ENCODE measurements at regions not wholly inside any gene's neighbourhood (a gene's known extent, or its start where the extent isn't known, plus 50 kb on each side); places are given as distances from the start of the nearest gene placed in this dataset.
A peak's percentile ranks its signal among the peaks of the same experiment; 100 is the strongest.

DNA sequence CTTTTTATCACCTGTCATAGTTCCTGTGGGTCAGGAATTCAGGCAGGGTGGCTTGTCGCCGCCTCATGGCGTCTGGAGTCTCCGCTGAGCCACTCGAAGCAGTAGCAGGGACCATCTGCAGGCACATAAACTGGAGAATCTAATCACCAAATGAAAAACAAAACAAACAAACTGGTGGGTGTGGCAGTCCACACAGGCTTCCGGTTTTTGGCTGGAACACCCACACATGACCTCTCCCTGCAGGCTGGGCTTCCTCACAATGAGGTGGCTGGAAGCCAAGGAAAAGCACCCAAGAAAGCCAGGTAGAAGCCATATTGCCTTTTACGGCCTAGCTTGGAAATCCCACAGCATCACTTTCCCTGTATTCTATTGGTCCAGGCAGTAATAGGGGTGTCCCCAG lies 197.0 kb downstream of the SYK start:
- TF ChIP-seq, protein P1, sequence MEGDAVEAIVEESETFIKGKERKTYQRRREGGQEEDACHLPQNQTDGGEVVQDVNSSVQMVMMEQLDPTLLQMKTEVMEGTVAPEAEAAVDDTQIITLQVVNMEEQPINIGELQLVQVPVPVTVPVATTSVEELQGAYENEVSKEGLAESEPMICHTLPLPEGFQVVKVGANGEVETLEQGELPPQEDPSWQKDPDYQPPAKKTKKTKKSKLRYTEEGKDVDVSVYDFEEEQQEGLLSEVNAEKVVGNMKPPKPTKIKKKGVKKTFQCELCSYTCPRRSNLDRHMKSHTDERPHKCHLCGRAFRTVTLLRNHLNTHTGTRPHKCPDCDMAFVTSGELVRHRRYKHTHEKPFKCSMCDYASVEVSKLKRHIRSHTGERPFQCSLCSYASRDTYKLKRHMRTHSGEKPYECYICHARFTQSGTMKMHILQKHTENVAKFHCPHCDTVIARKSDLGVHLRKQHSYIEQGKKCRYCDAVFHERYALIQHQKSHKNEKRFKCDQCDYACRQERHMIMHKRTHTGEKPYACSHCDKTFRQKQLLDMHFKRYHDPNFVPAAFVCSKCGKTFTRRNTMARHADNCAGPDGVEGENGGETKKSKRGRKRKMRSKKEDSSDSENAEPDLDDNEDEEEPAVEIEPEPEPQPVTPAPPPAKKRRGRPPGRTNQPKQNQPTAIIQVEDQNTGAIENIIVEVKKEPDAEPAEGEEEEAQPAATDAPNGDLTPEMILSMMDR (conservative IDR thresholded peaks at IDR 0.05; ENCODE audit: control insufficient read depth, insufficient read depth, low read depth, low read length): no peak
- no peak overlapping the region for H3K4me3 ChIP-seq (ENCODE audit: control insufficient read depth, low read depth, low read length)
- DNase-seq (ENCODE audit: low read depth): no peak

DNA sequence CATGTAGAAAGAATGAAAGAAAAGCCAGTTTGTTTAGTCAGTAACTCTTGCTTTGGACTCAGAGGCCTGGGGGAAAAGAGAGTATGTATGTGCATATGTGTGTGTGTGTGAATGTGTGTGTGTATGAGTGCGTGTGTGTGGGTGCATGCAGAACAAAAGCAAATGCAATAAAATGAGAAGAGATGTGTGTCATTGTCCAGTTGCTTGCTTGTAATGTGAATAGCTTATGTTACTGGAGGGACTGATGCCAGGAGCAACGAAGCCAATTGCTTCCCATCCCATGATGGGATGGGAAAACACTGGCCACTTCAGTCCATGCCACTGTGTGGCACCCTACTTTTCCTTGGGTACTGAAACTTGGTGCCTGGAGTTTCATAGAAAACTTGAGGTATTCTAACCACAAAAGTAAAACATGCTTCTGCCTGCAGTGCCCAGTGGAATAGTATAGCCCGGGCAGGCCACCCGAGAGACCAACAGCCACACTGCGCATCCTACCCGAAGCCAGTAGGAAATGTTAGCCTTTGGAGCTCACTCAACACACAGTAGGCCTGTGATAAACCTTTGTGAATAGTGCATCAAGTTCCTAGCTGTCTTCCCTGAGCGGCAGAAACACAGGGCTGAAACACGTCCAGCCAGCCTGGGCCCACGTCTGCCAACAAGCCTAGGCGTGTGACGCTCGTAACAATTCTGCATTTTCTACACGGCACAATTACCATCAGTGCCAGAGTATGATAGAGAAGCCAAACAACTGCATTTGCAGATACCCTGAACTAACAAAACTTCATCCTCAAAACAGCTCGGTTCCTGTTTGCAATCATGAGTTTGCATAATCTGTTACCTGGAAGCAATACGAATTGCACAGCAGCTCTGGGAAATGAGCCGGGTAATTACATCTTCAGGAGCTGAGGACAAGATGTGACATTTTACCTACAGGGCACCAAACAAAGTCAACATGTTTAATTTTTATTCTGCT lies 198.1 kb downstream of the SYK start:
- TF ChIP-seq, protein P1 (conservative IDR thresholded peaks at IDR 0.05; ENCODE audit: control insufficient read depth, insufficient read depth, low read depth, low read length): no peak
- H3K4me3 ChIP-seq (ENCODE audit: control insufficient read depth, low read depth, low read length): no peak overlapping the region
- DNase-seq (ENCODE audit: low read depth): peak; percentile 65

DNA sequence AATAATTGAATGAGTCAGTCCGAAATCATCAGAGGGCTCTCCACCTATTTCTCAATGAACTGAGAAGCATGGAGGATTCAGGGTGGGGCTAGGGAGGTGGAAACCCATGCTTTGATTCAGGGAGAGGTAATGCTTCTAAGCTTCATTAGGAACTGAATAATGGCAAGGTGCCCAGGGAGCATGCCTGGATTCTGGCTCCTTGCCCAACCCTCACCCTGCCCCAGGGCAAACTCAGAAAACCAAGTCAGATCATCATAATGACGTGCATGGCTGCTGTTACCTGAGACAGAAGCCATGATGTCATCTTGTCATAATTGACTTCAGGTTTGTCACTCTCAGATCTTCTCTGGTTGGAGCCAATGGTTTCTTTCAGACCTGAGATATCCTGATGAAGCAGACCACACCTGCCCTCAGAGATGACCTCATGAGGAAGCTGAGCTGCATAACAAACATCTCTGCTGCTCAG lies 199.6 kb downstream of the SYK start:
- peak; percentile 79 for DNase-seq (ENCODE audit: low read depth)
- TF ChIP-seq, protein P1 (conservative IDR thresholded peaks at IDR 0.05; ENCODE audit: control insufficient read depth, insufficient read depth, low read depth, low read length): no peak
- no peak overlapping the region for H3K4me3 ChIP-seq (ENCODE audit: control insufficient read depth, low read depth, low read length)

DNA sequence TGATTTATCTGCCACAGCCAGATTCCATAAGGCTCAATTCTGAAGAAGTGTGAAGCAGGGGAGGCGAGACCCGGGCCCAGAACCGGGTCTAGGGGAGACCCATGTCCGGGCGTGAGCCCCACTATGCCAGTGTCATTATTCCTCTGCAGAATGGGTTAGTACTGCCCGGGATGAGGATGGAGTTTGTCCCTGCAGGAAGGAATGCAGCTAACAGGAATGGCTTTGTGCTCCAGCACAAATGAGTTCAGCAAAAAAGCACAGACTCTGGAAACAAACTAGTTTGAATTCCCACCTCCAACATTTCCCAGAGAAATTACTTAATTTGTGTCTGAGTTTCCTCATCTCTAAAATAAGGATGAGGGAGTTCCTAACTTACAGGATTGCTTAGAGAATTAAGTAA lies 202.9 kb downstream of the SYK start:
- DNase-seq (ENCODE audit: low read depth): no peak
- no peak overlapping the region for H3K4me3 ChIP-seq (ENCODE audit: control insufficient read depth, low read depth, low read length)
- TF ChIP-seq, protein P1 (conservative IDR thresholded peaks at IDR 0.05; ENCODE audit: control insufficient read depth, insufficient read depth, low read depth, low read length): no peak

DNA sequence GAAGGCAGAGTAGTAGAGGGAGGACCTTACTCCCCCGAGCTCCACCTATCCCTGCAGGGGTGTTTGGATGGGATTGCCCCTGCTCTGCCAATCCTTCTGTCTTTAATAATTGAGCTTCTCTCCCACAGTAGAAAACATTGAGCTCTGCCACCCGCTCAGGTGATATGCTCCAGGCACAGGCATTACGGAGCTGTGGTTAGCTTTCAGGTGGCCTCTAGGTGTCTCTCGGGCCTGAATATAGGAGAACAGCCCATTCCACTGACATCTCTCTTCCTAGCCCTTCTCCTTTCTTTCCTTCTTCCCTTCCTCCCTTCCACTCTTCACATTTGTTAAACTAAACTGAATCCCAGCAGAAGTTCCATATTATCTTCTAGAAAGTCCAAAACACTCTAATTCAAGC lies 203.4 kb downstream of the SYK start:
- DNase-seq (ENCODE audit: low read depth): no peak
- H3K4me3 ChIP-seq (ENCODE audit: control insufficient read depth, low read depth, low read length): no peak overlapping the region
- TF ChIP-seq, protein P1 (conservative IDR thresholded peaks at IDR 0.05; ENCODE audit: control insufficient read depth, insufficient read depth, low read depth, low read length): no peak

DNA sequence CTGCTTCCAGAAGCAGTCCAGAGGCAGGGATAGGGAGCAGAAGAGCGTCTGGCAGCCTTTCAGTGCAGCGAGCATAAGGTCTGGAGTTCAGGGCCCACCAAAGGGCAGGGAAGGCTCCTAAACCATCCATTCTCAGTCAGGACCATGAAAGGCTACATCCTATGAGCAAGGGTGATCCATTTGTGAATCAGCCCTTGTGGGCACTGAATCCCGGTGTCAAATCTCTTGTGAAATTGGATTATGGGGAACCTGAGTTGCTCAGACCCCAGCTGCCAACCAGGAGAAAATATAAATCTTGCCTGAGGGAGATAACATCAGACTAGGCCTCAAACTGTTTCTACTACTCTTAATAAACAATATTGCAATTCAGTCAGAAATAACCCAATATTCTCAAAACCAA lies 204.4 kb downstream of the SYK start:
- peak; percentile 20 for DNase-seq (ENCODE audit: low read depth)
- TF ChIP-seq, protein P1 (conservative IDR thresholded peaks at IDR 0.05; ENCODE audit: control insufficient read depth, insufficient read depth, low read depth, low read length): no peak

More for the DNA sequence above, 204.4 kb downstream of the SYK start:
- H3K4me3 ChIP-seq (ENCODE audit: control insufficient read depth, low read depth, low read length): no peak overlapping the region

Measured in fibroblast of mammary gland (primary cell).